ENCODE measurements at regions not wholly inside any gene's neighbourhood (a gene's known extent, or its start where the extent isn't known, plus 50 kb on each side); places are given as distances from the start of the nearest gene placed in this dataset.
"Not testable (repeated sequence)": the region's sequence is repeated elsewhere in the genome, so short reads cannot be mapped to it uniquely, and the experiment has no call there.

- DNase-seq (ENCODE audit: low spot score) = no peak
- TF ChIP-seq CTCF (IDR thresholded peaks at IDR 0.05; ENCODE audit: extremely low read depth, missing control alignments) = no peak
Observed at GRCh38 chr6:137806914-137807682, 60.0 kb upstream of the TNFAIP3 start.

- no peak for DNase-seq (ENCODE audit: low spot score)
- no peak for TF ChIP-seq CTCF (IDR thresholded peaks at IDR 0.05; ENCODE audit: extremely low read depth, missing control alignments)
Observed at GRCh38 chr6:137808191-137808590, 58.9 kb upstream of the TNFAIP3 start.

GRCh38 chr6:137808836-137809315 lies 58.2 kb upstream of the TNFAIP3 start:
- no peak for DNase-seq (ENCODE audit: low spot score)

GRCh38 chr6:137809895-137810553 lies 57.0 kb upstream of the TNFAIP3 start:
- DNase-seq (ENCODE audit: low spot score) = not testable (repeated sequence)

More at GRCh38 chr6:137808836-137809315, 58.2 kb upstream of the TNFAIP3 start:
- no peak for TF ChIP-seq CTCF (IDR thresholded peaks at IDR 0.05; ENCODE audit: extremely low read depth, missing control alignments)

- no peak for DNase-seq (ENCODE audit: low spot score)
- no peak for TF ChIP-seq CTCF (IDR thresholded peaks at IDR 0.05; ENCODE audit: extremely low read depth, missing control alignments)
Observed at GRCh38 chr6:137810554-137811120, 56.4 kb upstream of the TNFAIP3 start.

- DNase-seq (ENCODE audit: low spot score) = peak; percentile 82
- TF ChIP-seq CTCF (IDR thresholded peaks at IDR 0.05; ENCODE audit: extremely low read depth, missing control alignments) = no peak
Observed at GRCh38 chr6:137811121-137811915, 55.7 kb upstream of the TNFAIP3 start.

- no peak for DNase-seq (ENCODE audit: low spot score)
- TF ChIP-seq CTCF (IDR thresholded peaks at IDR 0.05; ENCODE audit: extremely low read depth, missing control alignments) = no peak
Observed at GRCh38 chr6:137811916-137812553, 55.0 kb upstream of the TNFAIP3 start.
